ENCODE measurements at regions not wholly inside any gene's neighbourhood (a gene's known extent, or its start where the extent isn't known, plus 50 kb on each side); places are given as distances from the start of the nearest gene placed in this dataset.

DNA sequence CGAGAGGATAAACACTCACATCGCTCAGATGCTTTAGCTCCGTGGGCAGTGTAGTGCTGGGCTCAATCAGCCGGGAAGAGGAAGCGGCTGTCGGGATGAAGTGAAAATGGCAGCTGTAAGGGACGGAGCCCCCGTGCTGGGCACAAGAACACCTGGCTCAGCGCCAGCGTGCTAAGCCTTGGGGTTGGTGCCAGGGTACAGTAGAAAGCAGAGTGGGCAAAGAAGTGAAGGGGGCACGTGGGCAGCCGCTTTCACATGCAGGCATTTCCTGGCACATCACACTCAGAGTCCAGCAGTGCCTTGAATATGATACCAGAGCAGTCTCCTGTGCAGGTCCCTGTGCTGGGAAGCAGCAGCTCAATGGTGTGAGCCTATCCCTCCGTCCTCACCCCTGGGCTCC lies 51.1 kb upstream of the FOXF1 start:
- Mint-ChIP-seq H3K27me3 (ENCODE audit: unreplicated experiment) (peaks cover 46% of the 10 kb centered on the region), H3K4me1 (ENCODE audit: unreplicated experiment) (no peaks in the 10 kb centered on the region), H3K27ac (ENCODE audit: unreplicated experiment) (no peak overlapping the region), H3K9me3 (ENCODE audit: unreplicated experiment) (peaks cover 10% of the 10 kb centered on the region), H3K4me3 (ENCODE audit: unreplicated experiment) (no peak overlapping the region), H3K36me3 (ENCODE audit: unreplicated experiment) (no peaks in the 10 kb centered on the region)
- TF ChIP-seq, protein P1, sequence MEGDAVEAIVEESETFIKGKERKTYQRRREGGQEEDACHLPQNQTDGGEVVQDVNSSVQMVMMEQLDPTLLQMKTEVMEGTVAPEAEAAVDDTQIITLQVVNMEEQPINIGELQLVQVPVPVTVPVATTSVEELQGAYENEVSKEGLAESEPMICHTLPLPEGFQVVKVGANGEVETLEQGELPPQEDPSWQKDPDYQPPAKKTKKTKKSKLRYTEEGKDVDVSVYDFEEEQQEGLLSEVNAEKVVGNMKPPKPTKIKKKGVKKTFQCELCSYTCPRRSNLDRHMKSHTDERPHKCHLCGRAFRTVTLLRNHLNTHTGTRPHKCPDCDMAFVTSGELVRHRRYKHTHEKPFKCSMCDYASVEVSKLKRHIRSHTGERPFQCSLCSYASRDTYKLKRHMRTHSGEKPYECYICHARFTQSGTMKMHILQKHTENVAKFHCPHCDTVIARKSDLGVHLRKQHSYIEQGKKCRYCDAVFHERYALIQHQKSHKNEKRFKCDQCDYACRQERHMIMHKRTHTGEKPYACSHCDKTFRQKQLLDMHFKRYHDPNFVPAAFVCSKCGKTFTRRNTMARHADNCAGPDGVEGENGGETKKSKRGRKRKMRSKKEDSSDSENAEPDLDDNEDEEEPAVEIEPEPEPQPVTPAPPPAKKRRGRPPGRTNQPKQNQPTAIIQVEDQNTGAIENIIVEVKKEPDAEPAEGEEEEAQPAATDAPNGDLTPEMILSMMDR (IDR thresholded peaks at IDR 0.05) = no peak
- no peak for DNase-seq (ENCODE audit: extremely low spot score, unreplicated experiment)
